PC-3 (cell line): ENCODE measurements at regions not wholly inside any gene's neighbourhood (a gene's known extent, or its start where the extent isn't known, plus 50 kb on each side); places are given as distances from the start of the nearest gene placed in this dataset.

Source experiments
- EZH2 ChIP-seq: fragments of 300-600 bp; sonication (generic); IDR thresholded peaks from one replicate; pipeline ENCODE4 v1.6.1; 2017; ENCODE audit warnings: antibody characterized with exemption, mild to moderate bottlenecking, low read length; ENCODE audit not compliant: unreplicated experiment
- TF ChIP-seq, protein P1 (sequence below): fragments of 300-600 bp; sonication (generic); conservative IDR thresholded peaks from 2 replicates; pipeline ENCODE4 v1.5.1; 2017; ENCODE audit warnings: antibody characterized with exemption, low read depth, mild to moderate bottlenecking, low read length

DNA sequence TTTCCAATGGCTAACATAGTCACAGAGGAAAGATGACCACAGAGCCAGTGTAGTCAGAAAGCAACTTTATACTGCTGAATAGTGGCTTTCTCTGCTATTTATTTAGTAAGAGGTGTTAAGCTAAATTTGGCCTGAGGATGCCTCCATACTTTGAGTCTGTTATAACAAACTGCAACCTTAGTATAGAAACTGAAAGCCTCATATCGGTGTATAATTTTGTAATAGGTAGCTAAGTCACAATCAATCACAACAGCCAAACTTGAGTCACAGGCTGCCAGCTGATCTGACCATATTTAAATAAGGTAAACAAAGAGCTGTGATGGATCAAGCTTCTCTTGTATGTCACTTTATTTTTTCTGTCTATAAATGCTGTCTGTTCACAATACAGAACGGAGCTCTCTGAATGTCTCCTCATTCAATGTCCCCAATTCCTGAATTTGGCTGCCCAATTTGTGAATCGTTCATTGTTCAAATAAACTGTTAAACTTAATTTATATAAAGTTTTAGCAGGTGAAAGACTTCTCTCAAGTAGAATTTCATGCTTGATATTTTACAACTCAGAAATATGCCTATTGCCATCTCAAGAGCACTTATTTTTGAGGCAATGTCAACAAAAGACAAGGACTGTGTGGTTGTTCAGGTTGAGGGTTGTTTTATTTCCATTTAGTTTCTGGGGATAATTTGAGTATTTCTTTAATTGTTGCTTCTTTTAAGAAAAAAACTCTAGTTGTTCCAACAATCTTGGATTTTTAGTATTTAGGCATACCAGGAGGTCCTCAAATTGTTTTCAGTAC is 339.7 kb upstream of the B3GALT2 start:
- no peak for TF ChIP-seq EZH2
- TF ChIP-seq, protein P1, sequence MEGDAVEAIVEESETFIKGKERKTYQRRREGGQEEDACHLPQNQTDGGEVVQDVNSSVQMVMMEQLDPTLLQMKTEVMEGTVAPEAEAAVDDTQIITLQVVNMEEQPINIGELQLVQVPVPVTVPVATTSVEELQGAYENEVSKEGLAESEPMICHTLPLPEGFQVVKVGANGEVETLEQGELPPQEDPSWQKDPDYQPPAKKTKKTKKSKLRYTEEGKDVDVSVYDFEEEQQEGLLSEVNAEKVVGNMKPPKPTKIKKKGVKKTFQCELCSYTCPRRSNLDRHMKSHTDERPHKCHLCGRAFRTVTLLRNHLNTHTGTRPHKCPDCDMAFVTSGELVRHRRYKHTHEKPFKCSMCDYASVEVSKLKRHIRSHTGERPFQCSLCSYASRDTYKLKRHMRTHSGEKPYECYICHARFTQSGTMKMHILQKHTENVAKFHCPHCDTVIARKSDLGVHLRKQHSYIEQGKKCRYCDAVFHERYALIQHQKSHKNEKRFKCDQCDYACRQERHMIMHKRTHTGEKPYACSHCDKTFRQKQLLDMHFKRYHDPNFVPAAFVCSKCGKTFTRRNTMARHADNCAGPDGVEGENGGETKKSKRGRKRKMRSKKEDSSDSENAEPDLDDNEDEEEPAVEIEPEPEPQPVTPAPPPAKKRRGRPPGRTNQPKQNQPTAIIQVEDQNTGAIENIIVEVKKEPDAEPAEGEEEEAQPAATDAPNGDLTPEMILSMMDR: no peak
